Esophagus (tissue), 2 donors: ENCODE measurements at regions not wholly inside any gene's neighbourhood (a gene's known extent, or its start where the extent isn't known, plus 50 kb on each side); places are given as distances from the start of the nearest gene placed in this dataset.

Experiments used
- H3K27ac ChIP-seq, 2 donors: one replicate each; pipeline ENCODE4 v1.5.1; 2013; ENCODE audit warnings: low read depth in 2 of 2, mild to moderate bottlenecking in 2 of 2, inconsistent platforms in 1 of 2, low read length in 1 of 2, moderate library complexity in 1 of 2
- H3K27me3 ChIP-seq, 2 donors: one replicate each; pipeline ENCODE4 v1.6.1; 2013; ENCODE audit warnings: low read length in 2 of 2, control low read depth in 1 of 2, mild to moderate bottlenecking in 1 of 2; ENCODE audit not compliant: insufficient read depth in 2 of 2, control insufficient read depth in 1 of 2
- H3K36me3 ChIP-seq, 2 donors: one replicate each; pipeline ENCODE4 v1.6.1; 2013; ENCODE audit warnings: low read length in 1 of 2; ENCODE audit not compliant: control insufficient read depth in 2 of 2, insufficient read depth in 2 of 2
- H3K4me1 ChIP-seq, 2 donors: one replicate each; pipeline ENCODE4 v1.6.1; 2013; ENCODE audit warnings: low read length in 1 of 2; ENCODE audit not compliant: control insufficient read depth in 2 of 2, insufficient read depth in 2 of 2
- H3K4me3 ChIP-seq, 2 donors: one replicate each; pipeline ENCODE4 v1.5.1; 2013; ENCODE audit warnings: low read length in 2 of 2, mild to moderate bottlenecking in 2 of 2, low read depth in 1 of 2, moderate library complexity in 1 of 2
- H3K9me3 ChIP-seq, 2 donors: one replicate each; pipeline ENCODE4 v1.6.1; 2013; ENCODE audit warnings: mild to moderate bottlenecking in 2 of 2, low read depth in 1 of 2, low read length in 1 of 2, moderate library complexity in 1 of 2; ENCODE audit not compliant: control insufficient read depth in 2 of 2, insufficient read depth in 1 of 2
- WGBS, 2 donors: extraction: QIAGEN DNeasy Blood & Tissue Kit; methylation state at CpG; one replicate each; pipeline ENCODE4 v1.1.7; 2013; 5-methylcytosine and 5-hydroxymethylcytosine counted together
- donor health status: healthy with polysubstance abuse.
- donor health status: Bipolar disorder and iron deficiency.

DNA sequence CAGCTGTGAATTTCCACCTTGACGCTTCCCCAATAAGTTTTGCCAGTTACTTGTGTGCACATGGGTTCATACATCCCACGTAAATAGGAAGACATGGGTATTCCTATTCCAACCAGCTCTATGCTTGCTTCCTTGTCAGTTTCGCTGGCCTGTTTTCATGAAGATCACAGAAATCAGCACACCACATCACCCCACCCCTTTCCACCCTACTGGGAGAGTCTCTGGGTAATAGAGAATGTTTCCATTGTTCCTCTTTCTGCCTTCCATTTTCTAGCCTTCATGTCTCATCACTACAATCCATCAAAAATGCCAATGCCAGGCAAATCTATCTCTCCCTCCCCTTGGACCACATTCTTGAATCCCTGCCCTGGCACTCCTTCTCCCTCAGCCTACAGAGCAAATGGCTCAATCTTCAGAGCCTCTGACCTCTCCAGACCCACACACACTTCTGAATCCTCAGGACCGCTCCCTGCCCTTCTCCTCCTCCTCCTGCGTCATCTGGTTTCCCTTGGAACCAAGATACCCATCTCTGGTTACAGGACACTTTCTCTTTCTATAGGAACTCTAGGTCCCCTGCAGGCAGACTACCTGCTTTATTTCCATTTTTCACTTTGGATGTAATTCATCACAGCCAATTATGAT is 323.3 kb downstream of the DHX15 start:
- Histone ChIP-seq H3K4me3 (no peak overlapping the region), H3K36me3 (no peaks in the 10 kb centered on the region), H3K9me3 (no peaks in the 10 kb centered on the region), H3K4me1 (no peaks in the 10 kb centered on the region), H3K27ac (no peak overlapping the region), H3K27me3 (peaks cover 0 to 2% of the 10 kb centered on the region in 2 donors)
- WGBS, 2 donors: 87 to 89% methylated on average over 5 of the region's 5 CpGs

DNA sequence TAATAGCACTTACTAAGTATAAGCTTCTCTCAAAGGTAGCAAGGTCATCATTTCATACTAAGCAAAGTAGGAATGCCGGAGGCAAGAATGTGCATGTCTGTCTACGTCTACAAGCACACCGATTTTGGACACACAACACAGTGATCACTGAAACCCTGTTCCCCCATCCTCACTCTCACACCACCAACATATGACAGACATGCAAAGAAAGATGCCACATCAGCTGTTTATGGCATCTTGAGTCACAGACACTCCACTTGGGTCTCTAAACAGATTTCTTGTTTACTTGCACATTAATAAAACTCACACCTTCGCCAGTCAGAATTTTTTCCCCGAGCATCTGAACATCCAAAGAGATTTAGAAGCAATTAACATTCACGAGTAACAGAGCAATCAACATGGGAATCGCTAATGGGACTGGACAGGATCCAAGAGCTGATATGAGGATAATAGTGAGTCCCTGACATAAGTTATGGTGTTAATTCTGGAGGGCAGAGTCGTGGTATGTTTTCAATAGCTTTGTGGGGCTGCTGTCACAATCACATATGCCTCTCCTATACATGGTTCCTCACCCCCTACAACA is 324.1 kb downstream of the DHX15 start:
- Histone ChIP-seq H3K27ac (no peak overlapping the region), H3K36me3 (no peaks in the 10 kb centered on the region), H3K27me3 (peaks cover 0 to 2% of the 10 kb centered on the region in 2 donors), H3K4me3 (no peak overlapping the region), H3K9me3 (no peaks in the 10 kb centered on the region), H3K4me1 (no peaks in the 10 kb centered on the region)
- WGBS, 2 donors: 57% methylated on average over 8 of the region's 8 CpGs

DNA sequence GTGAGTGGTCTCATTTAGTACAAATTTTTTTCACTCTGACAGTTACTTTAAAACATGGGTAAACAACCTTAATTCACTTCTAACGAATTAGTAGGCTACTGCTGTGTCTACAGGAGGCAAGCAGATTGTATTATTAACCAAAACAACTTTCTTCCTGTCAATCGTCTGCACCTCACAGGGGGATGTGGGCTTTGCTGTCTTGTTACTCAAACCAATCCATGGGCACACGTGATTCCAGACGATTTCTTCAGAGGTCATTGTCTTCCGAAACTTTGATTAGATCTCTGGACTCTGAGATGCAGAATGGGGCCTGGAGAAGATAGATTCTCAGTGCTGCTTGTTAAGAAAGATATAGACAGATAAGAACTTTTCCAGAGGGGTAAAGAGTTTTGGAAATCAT is 327.8 kb downstream of the DHX15 start:
- Histone ChIP-seq H3K27me3 (peaks cover 0 to 2% of the 10 kb centered on the region in 2 donors), H3K4me3 (no peak overlapping the region), H3K4me1 (no peaks in the 10 kb centered on the region), H3K27ac (no peak overlapping the region), H3K9me3 (no peaks in the 10 kb centered on the region), H3K36me3 (no peaks in the 10 kb centered on the region)
- 52 to 59% methylated on average over 5 of the region's 5 CpGs for WGBS, 2 donors

DNA sequence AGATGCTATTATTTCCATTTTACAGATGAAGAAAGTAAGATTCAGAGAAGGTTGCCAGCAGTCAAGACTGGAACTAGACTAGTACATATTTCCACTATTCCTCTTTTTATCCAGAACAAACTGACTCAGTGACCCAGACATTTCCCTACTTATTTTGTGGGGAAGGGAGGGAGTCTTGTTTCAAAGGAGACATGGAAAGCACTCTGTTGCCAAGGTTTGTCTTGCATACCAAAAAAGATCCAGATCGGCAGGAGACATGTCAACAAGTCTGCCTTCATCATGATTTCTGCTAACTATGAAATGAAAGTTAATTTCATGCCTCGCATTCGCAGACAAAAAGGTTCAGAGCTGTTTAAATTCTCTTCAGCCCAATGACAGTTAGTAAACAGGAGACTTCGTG is 328.3 kb downstream of the DHX15 start:
- no peak overlapping the region for H3K27ac ChIP-seq
- H3K4me3 ChIP-seq: no peak overlapping the region
- WGBS, 2 donors: 70 to 71% methylated on average over 4 of the region's 4 CpGs
- no peaks in the 10 kb centered on the region for H3K9me3 ChIP-seq
- no peaks in the 10 kb centered on the region for H3K4me1 ChIP-seq
- H3K36me3 ChIP-seq: no peaks in the 10 kb centered on the region
- peaks cover 0 to 2% of the 10 kb centered on the region in 2 donors for H3K27me3 ChIP-seq

DNA sequence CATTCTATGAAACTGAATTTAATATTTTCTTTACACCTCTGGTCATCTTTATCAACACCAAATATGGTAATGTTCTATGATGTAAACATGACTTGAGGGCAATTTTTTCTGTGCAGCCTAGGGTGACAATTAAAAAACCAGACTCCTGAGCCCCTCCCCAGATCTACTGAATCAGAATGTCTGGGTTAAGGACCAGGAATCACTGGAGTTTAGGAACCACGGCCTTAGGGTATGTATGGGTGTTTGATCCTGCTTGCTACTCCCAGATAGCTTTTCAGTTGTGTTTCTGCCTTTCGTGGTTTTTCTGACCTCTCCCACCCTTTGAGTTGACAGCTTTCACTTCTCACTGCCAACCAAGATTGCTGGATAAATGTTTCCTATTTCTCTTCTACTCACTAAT is 332.2 kb downstream of the DHX15 start:
- H3K27ac ChIP-seq: no peak overlapping the region
- H3K36me3 ChIP-seq: no peaks in the 10 kb centered on the region
- peaks cover 0 to 2% of the 10 kb centered on the region in 2 donors for H3K4me1 ChIP-seq
- 41 to 47% methylated on average over 2 of the region's 2 CpGs for WGBS, 2 donors
- H3K4me3 ChIP-seq: no peak overlapping the region
- no peaks in the 10 kb centered on the region for H3K27me3 ChIP-seq
- H3K9me3 ChIP-seq: no peaks in the 10 kb centered on the region

DNA sequence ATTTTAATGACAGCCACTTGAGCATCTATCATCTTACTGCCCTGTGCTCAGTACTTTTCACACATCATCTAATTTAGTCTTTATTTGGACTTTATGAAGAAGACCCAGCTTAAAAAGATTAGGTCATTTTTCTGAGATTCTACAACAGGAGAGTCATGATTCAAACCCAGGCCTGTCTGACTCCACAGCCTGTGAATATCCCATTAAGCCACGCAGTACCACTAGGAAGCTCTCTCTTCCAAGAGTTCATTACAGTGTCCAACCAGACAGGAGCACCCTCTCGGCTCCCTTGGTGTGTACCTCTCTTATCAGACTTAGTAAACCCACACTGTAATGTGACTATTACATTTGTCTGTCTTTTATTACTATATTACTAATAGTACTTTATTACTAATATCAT is 332.8 kb downstream of the DHX15 start:
- Histone ChIP-seq H3K4me1 (peaks cover 0 to 2% of the 10 kb centered on the region in 2 donors), H3K4me3 (no peak overlapping the region), H3K27me3 (no peaks in the 10 kb centered on the region), H3K9me3 (no peaks in the 10 kb centered on the region), H3K36me3 (no peaks in the 10 kb centered on the region), H3K27ac (no peak overlapping the region)
- WGBS, 2 donors: 77 to 86% methylated on average over 2 of the region's 2 CpGs

DNA sequence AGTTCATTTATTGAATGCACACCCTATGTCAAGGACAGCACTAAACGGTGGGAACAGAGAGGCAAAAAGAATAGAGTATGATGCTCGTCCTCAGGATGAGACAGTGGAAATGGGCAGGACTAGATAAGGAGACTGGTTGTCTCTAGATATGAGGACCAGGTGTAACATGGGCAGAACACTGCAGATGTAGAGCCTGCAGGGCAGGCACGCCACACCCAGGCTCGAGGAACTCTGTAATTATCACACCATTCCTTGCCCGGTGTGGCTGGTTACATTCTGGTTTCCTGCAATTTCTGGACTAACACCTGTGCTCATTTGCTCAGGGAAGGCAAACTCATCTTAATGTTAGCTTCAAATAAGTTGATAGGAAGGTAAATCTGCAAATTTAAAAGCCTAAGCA is 334.4 kb downstream of the DHX15 start:
- Histone ChIP-seq H3K4me1 (peaks cover 0 to 2% of the 10 kb centered on the region in 2 donors), H3K4me3 (no peak overlapping the region), H3K9me3 (no peaks in the 10 kb centered on the region), H3K36me3 (no peaks in the 10 kb centered on the region), H3K27ac (no peak overlapping the region), H3K27me3 (no peaks in the 10 kb centered on the region)
- 55 to 79% methylated on average over 5 of the region's 5 CpGs for WGBS, 2 donors

DNA sequence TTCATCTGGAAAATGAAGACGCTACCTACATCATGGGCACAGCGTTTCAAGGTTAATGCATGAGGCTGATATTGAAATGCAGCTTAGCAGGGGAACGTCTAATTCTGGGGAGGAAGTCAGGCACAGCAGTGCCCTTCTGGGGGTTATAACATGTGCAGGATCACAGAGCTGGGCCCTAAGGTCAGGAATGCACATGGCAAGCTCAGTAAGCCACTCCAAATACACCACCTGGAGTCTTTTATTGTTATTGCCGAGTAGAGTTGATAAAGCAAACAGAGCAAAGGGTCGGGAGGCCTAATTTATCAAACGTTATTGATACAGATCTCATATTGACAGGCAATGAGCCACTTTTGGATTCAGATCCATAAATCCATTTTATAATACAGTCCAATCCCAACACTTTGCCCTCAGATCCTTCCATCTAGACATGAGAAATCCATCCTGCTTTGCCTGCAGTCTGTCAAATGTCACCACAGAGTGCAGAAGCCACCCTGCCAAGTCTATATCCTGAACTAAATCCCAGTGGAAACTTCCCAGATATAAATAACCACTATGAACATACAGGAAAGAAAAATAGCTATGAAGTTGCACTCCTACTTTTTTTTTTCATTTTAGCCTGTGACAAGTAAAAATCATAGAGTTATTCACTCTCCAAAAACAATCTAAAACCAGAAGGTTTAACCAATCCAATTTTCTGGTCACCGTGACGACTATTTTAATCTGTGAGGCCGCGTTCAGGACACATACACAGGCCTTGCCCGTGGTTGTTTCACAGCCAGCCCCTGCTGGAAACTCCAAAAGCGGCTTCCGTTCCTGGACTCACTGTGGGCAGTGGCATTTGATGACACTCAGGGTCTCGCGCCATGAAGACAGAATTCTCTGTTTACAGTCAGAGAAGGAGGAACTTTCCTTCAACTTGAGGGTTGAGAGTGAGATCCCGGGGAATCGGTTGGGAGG is 335.4 kb downstream of the DHX15 start:
- H3K4me3 ChIP-seq: no peak overlapping the region
- H3K27ac ChIP-seq: no peak overlapping the region
- no peaks in the 10 kb centered on the region for H3K36me3 ChIP-seq
- H3K27me3 ChIP-seq: no peaks in the 10 kb centered on the region
- H3K9me3 ChIP-seq: no peaks in the 10 kb centered on the region
- peaks cover 0 to 2% of the 10 kb centered on the region in 2 donors for H3K4me1 ChIP-seq
- 61 to 63% methylated on average over 17 of the region's 17 CpGs for WGBS, 2 donors

DNA sequence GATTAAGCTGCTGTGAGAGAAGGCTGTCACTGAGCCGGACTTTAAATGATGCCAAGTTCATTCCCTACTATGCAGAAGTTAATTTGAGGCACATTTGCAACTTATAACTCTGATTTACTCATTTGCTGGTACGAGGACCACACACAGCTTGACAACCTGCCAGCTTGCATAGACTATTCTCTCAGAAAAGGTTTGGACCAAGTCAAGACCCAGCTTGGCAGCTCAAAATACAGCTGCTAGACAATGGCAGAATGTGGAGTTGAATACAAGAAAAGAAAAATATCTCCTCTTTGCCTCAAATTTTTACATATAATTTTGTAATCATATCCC is 338.9 kb downstream of the DHX15 start:
- peaks cover 0 to 2% of the 10 kb centered on the region in 2 donors for H3K4me1 ChIP-seq
- no peaks in the 10 kb centered on the region for H3K27me3 ChIP-seq
- H3K4me3 ChIP-seq: no peak overlapping the region
- WGBS, 2 donors: 68 to 74% methylated on average over 2 of the region's 2 CpGs
- no peaks in the 10 kb centered on the region for H3K9me3 ChIP-seq
- no peak overlapping the region for H3K27ac ChIP-seq
- no peaks in the 10 kb centered on the region for H3K36me3 ChIP-seq
